Activated CD4-positive, alpha-beta T cell treated with anti-CD3 and anti-CD28 coated beads, Interleukin-2, amount 50 U/mL, for 48 hours (primary cell): ENCODE measurements at regions not wholly inside any gene's neighbourhood (a gene's known extent, or its start where the extent isn't known, plus 50 kb on each side); places are given as distances from the start of the nearest gene placed in this dataset.

ENCODE experiments used
- DNase-seq, 2 experiments: peaks; one replicate each; pipeline ENCODE4 v3.0.0-alpha.2; 2020

DNA sequence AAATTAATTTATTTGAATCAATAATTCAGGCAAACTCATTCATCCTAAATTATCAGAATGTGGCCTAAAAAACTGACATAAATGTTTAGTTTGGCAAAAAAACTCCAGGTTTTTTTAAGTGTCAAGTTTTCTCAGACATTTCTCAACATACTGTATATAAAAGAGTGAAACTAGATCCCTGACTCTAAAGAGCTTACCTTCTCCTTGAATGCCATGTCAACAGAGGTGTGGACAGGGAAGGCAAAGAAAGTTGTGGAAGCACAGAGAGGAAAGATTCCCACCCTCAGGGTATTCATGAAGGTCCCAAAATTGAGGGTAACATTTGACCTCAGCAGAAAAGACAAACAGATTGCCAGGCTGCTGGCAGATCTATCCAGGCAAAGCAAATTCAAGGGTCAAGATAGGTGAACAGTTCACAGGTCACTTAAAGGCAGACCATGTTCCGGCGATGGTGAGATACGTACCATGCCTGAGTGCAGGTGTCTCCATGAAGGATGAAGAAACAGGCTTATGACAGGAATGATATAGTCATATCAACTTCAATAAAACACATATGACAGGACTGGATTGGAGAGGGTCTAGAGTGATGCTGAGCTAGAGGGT is 1638.3 kb upstream of the ZEB2 start:
- no peak for DNase-seq

DNA sequence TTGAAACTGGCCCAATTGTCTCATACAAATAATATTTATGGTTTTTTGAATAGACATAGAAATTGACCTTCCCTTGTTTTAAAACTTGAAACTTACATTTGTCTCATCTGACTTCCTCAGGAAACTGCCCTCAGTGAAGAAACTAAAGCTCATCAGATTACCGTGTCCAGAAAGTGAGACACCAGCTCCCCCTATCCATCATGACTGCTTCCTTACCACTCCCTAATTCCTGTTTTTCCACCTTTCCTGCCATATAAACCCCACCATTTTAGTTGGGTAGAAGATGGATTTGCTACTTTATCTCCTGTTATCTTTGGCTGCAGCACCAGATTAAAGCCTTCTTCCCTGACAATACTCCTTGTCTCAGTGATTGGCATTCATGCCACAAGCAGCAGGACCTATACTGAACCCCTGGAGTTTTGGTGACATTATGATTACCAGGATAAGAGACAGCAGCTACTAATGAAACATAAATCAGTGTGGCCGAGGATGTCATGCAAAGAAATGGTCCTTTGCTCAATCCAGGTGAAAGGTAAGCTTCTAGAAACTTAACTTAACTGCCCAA is 1627.6 kb upstream of the ZEB2 start:
- no peak for DNase-seq

DNA sequence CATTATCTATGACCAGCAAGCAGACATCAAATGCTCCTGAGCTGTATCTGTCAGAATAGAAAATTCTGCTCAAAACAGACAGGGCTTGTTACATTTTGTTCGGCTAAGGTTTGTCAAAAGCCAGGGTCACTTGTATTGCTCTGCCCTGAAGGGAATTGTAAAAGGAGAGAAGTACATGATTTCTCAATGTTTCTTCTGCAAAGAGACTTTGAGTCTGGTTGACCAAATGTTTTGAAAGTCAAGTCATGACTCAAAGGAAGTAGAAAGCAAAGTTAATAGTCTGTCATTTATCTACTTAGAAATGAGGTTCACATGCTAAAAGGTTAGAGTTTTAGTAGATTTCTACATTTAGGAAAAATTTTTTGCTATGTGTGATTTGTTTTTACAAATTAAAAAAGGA is 1624.1 kb upstream of the ZEB2 start:
- no peak for DNase-seq

DNA sequence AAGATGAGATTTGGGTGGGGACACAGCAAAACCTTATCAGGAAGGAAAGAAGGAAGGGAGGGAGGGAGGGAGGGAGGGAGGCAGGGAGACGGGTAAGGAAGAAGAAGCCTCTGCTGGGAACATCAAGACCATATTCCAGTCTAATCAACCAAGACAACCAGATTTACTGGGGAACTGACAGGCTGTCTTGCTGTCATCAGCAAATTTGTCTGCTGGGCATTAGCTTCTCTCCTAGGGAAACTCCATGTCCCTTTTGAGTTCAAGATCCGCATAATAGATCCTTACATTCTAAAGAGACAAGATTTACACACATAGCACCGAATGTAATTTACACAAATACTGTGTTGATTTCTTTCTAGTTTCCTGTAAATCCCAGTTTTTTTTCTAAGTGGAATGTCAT is 1618.9 kb upstream of the ZEB2 start:
- DNase-seq: no peak

DNA sequence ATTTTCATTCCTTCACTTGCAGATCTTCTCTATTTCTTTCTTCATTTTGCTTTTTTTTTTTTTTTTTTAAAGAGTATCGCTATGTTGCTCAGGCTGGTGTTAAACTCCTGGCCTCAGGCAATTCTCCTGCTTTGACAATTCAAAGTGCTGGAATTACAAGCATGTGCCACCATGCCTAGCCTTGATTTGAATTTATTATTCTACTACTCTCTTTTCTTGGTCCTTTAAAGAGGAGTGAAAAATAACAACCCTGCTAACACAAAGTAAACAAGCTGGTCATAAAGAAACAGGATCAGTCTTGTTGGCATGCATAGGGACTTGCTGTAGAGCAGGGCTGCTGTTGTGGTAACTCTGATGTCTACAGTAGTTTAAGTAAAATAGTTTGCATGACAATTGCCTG is 1615.3 kb upstream of the ZEB2 start:
- DNase-seq: no peak

DNA sequence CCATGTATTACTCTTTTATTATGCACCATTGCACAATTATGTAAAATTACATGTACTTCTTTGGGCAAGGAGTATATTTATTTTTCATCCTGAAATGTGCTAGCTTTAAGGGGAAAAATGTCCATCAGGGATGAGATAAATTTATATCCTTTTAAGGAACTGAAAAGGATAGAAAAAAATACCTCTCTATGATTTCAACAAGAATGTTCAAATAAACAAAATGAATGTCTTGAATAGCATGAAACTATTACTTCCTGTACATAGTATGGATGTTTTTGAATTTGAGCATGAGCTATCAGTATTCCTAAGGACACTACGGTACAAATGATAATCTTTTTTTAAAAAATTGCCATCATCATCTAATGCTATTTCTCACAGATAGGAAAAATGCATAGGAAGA is 1611.9 kb upstream of the ZEB2 start:
- DNase-seq: no peak

DNA sequence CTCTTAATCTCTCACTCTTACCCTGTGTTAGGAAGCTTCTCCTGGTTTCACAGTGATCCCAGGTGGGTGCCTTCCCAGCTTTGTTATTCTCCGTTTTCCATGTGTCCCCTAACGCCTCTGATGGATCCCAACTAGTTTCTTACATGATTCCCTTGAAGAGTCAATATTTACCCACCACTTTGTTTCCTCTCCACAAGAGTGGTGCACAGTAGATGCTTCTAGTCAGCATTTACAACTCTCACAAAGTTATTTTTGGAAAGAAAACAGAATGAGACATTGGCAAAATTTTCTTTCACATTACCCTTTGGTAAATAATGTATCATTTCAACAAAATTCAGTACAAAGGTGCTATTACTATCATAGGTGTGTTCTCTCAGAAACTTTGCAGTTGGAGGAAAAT is 1611.1 kb upstream of the ZEB2 start:
- DNase-seq: no peak

DNA sequence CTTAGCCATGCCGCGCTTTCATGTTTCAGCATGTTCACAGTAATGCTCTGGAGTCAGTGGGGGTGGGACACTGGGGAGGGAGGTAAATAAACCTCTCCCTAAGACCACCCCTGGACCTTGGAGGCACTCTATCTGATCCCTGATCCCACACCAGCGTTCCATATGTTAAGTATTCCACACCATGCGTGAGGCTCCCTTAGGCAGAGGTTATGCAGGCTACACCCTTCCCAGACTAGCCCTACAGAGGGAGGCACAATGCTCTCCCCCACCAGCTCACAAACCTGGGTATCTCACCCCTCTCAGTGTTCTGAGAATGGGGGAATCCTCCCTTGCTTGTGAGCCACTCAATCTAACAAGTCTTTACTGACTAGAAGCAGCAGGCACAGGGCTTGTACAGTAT is 1610.4 kb upstream of the ZEB2 start:
- no peak for DNase-seq

DNA sequence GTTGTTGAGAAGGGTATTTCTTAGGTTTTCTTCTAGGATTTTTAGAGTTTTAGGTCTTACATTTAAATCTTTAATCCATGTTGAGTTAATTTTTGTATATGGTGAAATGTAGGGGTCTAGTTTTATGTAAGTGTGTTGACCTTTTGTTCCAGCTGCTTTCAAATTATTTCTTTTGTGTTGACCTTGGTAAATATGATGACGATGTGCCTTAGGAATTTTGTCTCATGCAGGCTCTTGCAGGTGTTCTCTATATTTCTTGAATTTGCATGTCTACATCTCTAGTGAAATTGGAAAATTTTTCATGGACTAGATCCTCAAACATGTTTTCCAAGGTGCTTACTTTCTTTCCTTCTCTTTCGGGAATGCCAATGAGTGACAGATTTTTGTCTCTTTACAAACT is 1609.3 kb upstream of the ZEB2 start:
- DNase-seq: no peak

DNA sequence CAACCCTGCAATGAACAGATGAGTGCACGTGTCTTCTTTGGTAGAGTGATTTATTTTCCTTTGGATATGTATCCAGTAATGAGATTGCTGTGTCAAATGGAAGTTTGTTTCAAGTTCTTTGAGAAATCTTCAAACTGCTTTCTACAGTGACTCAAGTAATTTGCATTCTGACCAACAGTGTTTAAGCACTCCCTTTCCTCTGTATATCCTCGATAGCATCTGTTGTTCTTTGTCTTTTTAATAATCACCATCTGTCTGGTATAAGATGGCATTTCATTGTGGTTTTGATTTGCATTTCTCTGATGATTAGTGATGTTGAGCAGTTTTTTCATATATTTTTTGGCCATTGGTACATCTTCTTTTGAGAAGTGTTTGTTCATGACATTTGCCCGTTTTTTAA is 1608.3 kb upstream of the ZEB2 start:
- DNase-seq: no peak

DNA sequence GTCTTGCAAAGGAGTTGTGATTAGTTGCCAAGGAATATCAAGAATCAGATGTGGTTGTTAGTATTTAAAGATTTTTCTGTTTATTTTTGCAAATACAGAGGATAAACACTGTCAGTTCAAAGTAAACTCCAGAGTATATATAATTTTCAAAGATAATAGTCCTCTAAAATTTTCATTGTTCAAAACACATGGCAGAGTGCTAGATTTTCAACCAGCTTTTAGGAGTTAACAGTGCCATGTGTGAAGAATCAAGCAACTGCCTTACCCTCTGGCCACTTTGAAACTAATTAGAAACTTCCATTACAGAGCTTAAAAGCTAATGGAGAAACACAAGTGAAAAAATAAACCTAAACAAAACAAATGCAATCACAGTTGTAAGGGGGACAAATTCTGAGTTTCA is 1605.6 kb upstream of the ZEB2 start:
- no peak for DNase-seq

DNA sequence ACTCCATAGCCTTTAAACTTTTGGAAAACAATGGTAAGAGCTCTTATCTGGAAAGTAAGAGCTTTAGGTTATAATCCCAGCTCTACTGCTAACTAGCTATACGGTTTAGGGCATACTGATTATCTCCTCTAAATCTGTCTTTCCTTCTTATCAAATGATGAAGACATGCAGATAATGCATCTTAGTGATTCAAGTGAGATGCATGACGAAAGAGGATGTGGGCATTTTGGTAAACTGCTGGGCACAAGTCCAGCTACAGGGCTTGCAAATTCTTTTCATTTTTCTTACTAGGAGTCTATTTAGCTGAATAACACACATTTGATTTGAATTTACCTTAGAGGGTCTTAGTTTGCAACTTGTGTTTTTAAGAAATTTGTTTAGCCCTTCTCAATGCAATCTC is 1604.8 kb upstream of the ZEB2 start:
- DNase-seq: no peak

DNA sequence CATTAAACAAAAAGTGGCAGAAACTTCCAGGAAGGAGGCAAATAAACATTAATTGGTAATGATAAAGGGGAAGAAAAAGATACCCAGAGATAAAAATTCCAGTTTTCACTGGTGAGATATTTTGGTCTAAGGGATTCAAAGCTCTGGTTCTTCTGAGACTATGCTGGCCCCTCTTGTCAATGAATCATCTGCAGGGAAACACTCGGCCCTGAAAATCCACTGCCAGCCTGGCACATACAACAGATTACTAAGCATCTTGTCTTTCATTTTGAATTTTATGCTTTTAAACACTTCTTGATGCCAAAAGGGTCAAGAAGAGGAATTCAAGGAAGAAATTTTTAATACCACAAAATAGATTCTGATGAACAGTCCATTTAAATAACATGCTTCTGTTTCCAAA is 1603.8 kb upstream of the ZEB2 start:
- DNase-seq: no peak

DNA sequence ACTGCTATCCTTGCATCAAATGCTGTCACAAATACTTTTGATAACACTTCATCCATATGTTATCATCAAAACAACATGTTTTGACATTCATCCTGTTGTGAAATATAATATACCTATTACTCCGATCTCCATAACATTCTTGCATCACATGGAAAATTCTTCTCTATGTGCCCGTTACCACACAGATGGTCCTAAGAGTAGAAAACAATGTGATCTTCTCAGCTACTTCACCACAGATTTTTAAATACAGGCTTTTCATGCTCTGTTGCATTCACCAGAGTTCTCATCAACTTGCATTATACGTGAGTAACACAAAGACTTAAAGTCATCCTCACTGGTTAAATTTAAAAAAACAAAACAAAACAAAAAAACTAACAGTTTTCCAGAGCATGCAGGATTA is 1603.3 kb upstream of the ZEB2 start:
- no peak for DNase-seq

DNA sequence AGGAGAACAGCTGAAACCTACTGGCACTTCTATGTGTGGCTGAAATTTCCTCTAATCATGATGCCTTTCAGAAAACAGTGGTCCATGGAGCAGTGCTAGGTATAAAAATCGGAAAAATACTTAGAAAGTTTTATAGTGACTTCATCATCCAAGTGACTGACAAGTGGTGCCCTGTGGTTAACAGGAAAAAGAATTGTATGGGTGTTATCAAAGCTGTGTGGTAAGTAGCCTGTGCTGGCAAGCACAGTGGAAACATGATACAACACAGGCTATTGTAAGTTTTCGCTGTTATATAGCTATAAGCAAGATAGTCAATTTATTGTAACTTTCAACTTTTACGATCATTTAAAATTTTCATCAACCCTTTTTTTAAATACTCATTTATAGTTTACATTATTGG is 1599.7 kb upstream of the ZEB2 start:
- DNase-seq: no peak

DNA sequence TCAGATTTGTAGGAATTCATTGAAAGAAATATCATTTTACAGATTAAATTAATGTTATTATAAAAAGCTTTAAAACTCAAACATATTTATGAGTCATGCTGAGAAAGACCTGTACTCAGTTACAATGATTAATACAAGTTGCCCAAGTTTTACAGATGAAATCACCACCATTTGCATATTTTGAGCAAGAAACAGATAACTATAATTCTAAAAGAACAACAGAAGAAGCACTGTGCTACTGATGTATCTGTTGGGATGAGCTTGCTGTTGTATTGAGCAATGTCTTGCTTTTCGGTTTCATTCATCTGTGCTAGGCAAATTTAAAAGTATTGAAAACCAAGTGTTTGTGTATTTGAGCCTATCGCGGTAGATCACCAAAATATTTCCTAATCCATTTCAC is 1589.1 kb upstream of the ZEB2 start:
- DNase-seq: no peak

DNA sequence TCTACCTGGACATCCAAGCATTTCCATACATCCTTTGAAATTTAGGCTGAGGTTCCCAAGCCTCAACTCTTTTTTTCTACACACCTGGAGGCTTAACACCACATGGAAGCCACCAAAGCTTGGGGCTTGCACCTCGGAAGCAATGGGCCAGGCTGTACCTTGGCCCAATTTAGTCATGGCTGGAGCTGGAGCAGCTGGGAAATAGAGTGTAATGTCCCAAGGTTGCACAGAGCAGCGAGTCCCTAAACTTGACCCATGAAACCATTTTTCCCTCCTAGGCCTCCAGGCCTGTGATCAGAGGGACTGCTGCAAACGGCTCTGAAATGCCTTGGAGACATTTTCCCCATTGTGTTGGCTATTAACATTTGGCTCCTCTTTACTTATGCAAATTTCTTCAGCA is 1574.3 kb upstream of the ZEB2 start:
- DNase-seq: no peak

DNA sequence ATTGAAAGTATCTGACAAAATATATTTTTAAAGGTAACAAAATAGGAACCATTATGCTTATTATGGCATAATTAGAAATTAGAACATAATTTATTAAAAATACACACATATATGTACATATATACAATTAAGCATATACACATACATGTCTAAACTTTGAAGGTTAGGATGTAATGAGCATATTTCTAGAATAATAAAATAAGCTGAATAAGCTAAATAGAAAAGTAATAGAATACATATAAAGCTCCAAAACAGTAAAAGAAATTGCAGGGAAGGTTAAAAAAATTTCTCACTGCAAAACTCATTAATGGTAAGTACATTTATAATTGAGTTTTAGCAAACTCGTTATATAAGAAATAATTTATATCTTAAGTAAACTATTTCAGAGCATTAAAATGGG is 1561.5 kb upstream of the ZEB2 start:
- no peak for DNase-seq

DNA sequence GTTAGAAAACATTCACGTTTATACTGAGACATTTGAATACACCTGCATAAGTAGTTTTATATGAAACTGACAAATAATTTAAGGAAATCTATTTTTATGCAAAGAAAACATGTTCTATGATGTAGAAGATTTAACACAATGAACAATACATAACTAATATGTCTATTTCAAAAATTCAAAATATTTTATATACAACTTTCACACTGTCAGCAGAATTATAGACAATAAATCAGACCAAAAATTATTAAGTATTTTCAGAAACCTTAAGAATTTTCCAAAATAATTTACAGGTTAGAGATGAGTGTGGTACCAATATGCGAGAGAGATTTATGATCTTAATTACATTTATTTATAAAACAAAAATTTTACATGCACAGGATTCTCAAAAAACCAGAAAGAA is 1561.0 kb upstream of the ZEB2 start:
- DNase-seq: no peak

DNA sequence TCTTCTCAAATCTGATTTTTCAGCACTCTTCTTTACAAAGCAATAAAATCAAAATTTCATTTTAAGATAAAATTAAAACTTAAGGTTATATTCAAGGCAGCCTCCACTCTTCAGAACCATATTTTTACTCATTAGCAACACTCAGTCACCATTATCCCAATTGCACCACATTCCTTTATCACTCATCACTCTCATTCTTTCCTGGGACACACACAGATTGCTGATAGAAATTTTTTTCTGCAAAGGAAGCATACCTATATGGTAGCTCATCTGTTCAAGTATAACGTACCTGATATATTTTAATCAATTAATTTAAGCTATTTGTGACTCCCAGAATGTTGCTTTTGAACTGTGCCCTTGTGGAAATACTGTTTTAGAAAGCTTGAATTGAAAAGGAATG is 1559.3 kb upstream of the ZEB2 start:
- no peak for DNase-seq

DNA sequence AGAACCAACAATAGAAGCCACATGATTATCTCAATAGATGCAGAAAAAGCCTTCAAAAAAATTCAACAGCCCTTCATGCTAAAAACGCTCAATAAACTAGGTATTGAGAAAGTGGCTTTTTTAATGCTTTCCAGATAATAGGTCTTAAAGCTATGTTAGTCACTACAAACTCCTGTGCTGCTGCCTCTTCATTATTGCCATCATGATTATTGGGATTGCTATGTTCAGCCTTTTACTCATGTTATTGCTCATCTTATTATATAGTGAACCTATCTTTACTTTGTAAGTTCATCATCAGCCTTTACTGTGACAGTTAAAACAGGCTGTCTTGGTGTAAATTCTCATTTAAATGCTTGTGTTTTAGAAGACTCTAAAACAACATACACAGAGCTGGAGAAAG is 1557.2 kb upstream of the ZEB2 start:
- DNase-seq: no peak

DNA sequence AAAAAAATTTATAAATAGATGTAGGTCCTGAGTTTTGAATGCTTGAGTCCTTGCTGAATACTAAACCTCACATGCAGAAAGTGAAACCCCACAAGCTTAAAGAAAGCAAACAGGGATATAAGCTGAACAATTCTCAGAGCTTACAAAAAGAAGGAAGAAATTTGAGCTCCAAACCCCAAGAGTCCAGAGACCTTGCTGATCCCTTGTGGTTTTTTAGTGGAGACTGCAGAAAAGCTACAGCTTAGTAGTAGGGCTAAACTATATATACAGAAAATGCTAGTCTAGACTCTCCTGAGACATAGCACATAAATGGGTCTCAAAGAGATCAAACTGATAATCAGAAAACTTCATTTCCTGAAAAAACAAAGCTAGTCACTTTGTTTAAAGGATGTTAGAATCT is 1548.1 kb upstream of the ZEB2 start:
- no peak for DNase-seq

DNA sequence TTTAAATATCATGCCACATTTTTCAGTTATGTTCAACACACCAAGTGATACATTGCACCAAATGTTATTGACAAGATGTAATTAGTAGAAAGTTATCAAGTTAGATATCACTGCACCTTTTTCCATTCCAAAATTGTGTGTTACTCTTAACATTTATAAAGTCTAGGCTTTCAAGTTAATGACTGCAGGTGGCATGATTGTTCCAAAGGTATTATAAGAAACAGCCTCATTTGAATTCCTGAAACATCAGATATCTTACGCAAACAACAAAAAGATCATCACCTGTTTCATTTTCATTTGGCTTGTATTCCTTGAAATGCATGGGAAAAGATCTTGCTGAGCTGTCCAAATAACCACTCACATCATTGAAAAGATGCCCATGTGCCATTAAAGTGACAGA is 1528.2 kb upstream of the ZEB2 start:
- no peak for DNase-seq

DNA sequence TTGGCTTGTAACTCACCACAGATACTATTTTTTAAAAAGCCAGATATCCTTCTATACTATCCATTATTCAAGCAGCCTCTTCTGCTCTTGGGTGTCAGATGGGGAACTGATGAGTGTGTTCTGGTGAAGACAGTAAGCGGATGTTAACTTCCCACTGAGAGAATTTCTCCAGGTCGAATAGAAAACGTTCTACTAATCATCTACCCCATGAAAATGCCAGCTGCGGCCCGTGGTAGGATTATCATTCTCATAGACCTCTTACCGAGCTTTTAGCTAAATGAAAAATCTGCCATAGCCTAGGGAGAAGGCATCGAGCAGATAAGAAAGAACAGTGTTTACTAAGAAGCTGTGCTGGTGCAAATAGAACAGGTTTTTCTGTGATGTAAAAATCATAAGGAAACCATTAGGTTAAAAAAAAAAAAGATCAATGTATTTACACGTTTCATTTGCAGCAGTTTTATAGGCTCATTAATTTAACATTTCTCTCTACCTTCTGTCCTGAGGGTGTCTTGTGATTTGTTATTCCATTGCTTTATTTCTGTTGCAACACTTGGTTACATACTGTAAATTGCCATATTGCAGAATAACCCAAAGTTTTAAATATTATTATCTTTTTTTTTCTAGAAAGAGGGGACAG is 1521.5 kb upstream of the ZEB2 start:
- DNase-seq: no peak

DNA sequence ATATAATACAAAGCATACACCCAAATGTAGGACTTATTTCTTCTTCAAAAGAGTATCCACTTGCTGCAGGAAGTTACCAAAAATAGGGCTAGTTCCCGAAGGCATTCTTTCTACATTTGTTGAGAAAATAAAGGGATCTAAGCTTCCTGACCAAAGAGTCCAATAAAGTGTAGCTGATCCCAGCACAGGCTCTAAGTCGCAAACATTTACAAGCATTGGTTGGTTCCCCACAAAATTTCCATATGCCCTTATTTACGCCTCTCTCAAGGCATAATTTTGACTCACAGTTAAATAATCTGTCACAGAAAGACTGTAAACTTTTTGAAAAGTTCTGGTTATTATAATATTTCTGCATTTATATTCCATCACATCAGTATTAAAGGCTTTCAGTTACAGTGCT is 1520.1 kb upstream of the ZEB2 start:
- no peak for DNase-seq
